Suprapubic skin (tissue), 4 donors: ENCODE measurements at regions not wholly inside any gene's neighbourhood (a gene's known extent, or its start where the extent isn't known, plus 50 kb on each side); places are given as distances from the start of the nearest gene placed in this dataset.

Experiments
- DNase-seq, 2 donors: peaks; one replicate each; pipeline ENCODE4 v3.0.0-alpha.2; 2019; ENCODE audit warnings: low spot score in 2 of 2
- H3K27ac ChIP-seq: fragments of 200-600 bp; sonication (generic); one replicate; pipeline ENCODE4 v1.5.1; 2019
- H3K27me3 ChIP-seq: fragments of 200-600 bp; sonication (generic); one replicate; pipeline ENCODE4 v1.5.1; 2019
- H3K36me3 ChIP-seq: fragments of 200-600 bp; sonication (generic); one replicate; pipeline ENCODE4 v1.5.1; 2019
- H3K4me1 ChIP-seq: fragments of 200-600 bp; sonication (generic); one replicate; pipeline ENCODE4 v1.5.1; 2019
- H3K4me3 ChIP-seq: fragments of 200-600 bp; sonication (generic); one replicate; pipeline ENCODE4 v1.5.1; 2019; ENCODE audit warnings: mild to moderate bottlenecking
- H3K9me3 ChIP-seq: fragments of 200-600 bp; sonication (generic); one replicate; pipeline ENCODE4 v1.5.1; 2019
- CTCF ChIP-seq, 2 donors: fragments of 200-600 bp in 1 of 2; fragments of 450-650 bp in 1 of 2; sonication (generic) in 1 of 2; IDR thresholded peaks; one replicate each; pipeline ENCODE4 v1.5.1; 2016 to 2019; ENCODE audit warnings: antibody characterized with exemption in 2 of 2, mild to moderate bottlenecking in 1 of 2, moderate library complexity in 1 of 2
- EP300 ChIP-seq: sonication (generic); formaldehyde crosslinking; IDR thresholded peaks from one replicate; pipeline ENCODE4 v1.6.1; 2017; ENCODE audit warnings: antibody characterized with exemption
- POLR2A ChIP-seq, 2 donors: fragments of 450-650 bp; IDR thresholded peaks; one replicate each; pipeline ENCODE4 v1.6.1; 2017; ENCODE audit warnings: antibody characterized with exemption in 2 of 2, mild to moderate bottlenecking in 2 of 2, moderate library complexity in 2 of 2
- POLR2AphosphoS5 ChIP-seq, 3 donors: sonication (generic); formaldehyde crosslinking; IDR thresholded peaks; one replicate each; pipeline ENCODE4 v1.6.1; 2017; ENCODE audit warnings: antibody characterized with exemption in 3 of 3
- WGBS: methylation state at CpG from one replicate; pipeline ENCODE4 v1.1.5; 2018; 5-methylcytosine and 5-hydroxymethylcytosine counted together

- H3K9me3 ChIP-seq, result peaks cover 11% of the 10 kb centered on the region
- no peak overlapping the region for H3K4me3 ChIP-seq
- H3K4me1 ChIP-seq, result no peaks in the 10 kb centered on the region
- no peaks in the 10 kb centered on the region for H3K36me3 ChIP-seq
- WGBS, result 94% methylated on average over 13 of the region's 13 CpGs
- DNase-seq, result no peak
- H3K27me3 ChIP-seq, result no peaks in the 10 kb centered on the region
- H3K27ac ChIP-seq, result no peak overlapping the region
- TF ChIP-seq EP300 (no peak), POLR2AphosphoS5 (IDR thresholded peaks at IDR 0.05) (no peak), POLR2A (IDR thresholded peaks at IDR 0.05) (no peak), CTCF (IDR thresholded peaks at IDR 0.05) (no peak)
Measured at GRCh38 chr18:78650926-78651325, 328.7 kb upstream of the SALL3 start.

GRCh38 chr18:78652001-78652545, 327.5 kb upstream of the SALL3 start:
- TF ChIP-seq POLR2A (IDR thresholded peaks at IDR 0.05) (no peak), POLR2AphosphoS5 (IDR thresholded peaks at IDR 0.05) (no peak), CTCF (IDR thresholded peaks at IDR 0.05) (no peak), EP300 (no peak)
- 100% methylated on average over 11 of the region's 11 CpGs for WGBS
- H3K27me3 ChIP-seq, result no peaks in the 10 kb centered on the region
- no peak for DNase-seq
- no peaks in the 10 kb centered on the region for H3K4me1 ChIP-seq
- no peaks in the 10 kb centered on the region for H3K36me3 ChIP-seq
- no peak overlapping the region for H3K27ac ChIP-seq
- H3K9me3 ChIP-seq, result peaks cover 11% of the 10 kb centered on the region
- no peak overlapping the region for H3K4me3 ChIP-seq

GRCh38 chr18:78655921-78656320, 323.7 kb upstream of the SALL3 start:
- Histone ChIP-seq H3K36me3 (no peaks in the 10 kb centered on the region), H3K4me3 (no peak overlapping the region), H3K9me3 (peaks cover 11% of the 10 kb centered on the region), H3K27ac (no peak overlapping the region), H3K27me3 (no peaks in the 10 kb centered on the region), H3K4me1 (no peaks in the 10 kb centered on the region)
- TF ChIP-seq POLR2AphosphoS5 (IDR thresholded peaks at IDR 0.05) (no peak), POLR2A (IDR thresholded peaks at IDR 0.05) (no peak), CTCF (IDR thresholded peaks at IDR 0.05) (no peak), EP300 (no peak)
- WGBS, result 96% methylated on average over 8 of the region's 8 CpGs
- no peak for DNase-seq

- peaks cover 11% of the 10 kb centered on the region for H3K9me3 ChIP-seq
- TF ChIP-seq CTCF (IDR thresholded peaks at IDR 0.05) (no peak), EP300 (no peak), POLR2A (IDR thresholded peaks at IDR 0.05) (no peak), POLR2AphosphoS5 (IDR thresholded peaks at IDR 0.05) (no peak)
- H3K27ac ChIP-seq, result no peak overlapping the region
- H3K36me3 ChIP-seq, result no peaks in the 10 kb centered on the region
- no peak overlapping the region for H3K4me3 ChIP-seq
- no peak for DNase-seq
- H3K4me1 ChIP-seq, result no peaks in the 10 kb centered on the region
- 86% methylated on average over 18 of the region's 21 CpGs for WGBS
- H3K27me3 ChIP-seq, result no peaks in the 10 kb centered on the region
Measured at GRCh38 chr18:78656346-78656925, 323.2 kb upstream of the SALL3 start.

GRCh38 chr18:78658531-78658930, 321.1 kb upstream of the SALL3 start:
- H3K27me3 ChIP-seq, result no peaks in the 10 kb centered on the region
- WGBS, result 87% methylated on average over 8 of the region's 8 CpGs
- no peak overlapping the region for H3K27ac ChIP-seq
- no peaks in the 10 kb centered on the region for H3K9me3 ChIP-seq
- no peaks in the 10 kb centered on the region for H3K36me3 ChIP-seq
- H3K4me3 ChIP-seq, result no peak overlapping the region
- TF ChIP-seq EP300 (no peak), POLR2A (IDR thresholded peaks at IDR 0.05) (no peak), POLR2AphosphoS5 (IDR thresholded peaks at IDR 0.05) (no peak), CTCF (IDR thresholded peaks at IDR 0.05) (no peak)
- no peaks in the 10 kb centered on the region for H3K4me1 ChIP-seq
- no peak for DNase-seq
